ENCODE measurements at regions not wholly inside any gene's neighbourhood (a gene's known extent, or its start where the extent isn't known, plus 50 kb on each side); places are given as distances from the start of the nearest gene placed in this dataset.

DNA sequence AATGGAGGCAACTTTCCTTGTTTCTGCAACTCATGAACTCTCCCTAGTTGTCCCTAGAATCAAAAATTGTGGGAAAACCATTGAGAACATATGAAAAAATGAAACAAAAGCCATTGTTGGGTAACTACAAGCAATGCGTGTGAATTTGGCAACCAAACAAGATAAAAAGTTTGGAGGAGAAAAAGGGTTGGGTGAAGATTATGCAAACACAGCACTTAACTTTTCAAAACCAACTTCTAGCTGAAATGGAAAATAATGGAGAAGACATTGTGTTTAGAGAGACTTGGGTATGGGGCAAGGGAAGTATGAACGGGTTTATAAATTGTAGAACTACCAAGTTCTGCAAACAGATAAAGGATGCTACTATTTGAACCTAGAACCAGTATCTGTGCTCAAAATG, 89.0 kb upstream of the SVIL start:
- Histone ChIP-seq H3K4me3 (ENCODE audit: low read depth, low read length) (no peak overlapping the region), H3K27me3 (ENCODE audit: control insufficient read depth, insufficient read depth, low read length) (no peaks in the 10 kb centered on the region), H3K36me3 (ENCODE audit: control insufficient read depth, insufficient read depth, low read length) (no peaks in the 10 kb centered on the region)
- FAIRE-seq, result no peak
- no peak for DNase-seq (ENCODE audit: low read depth)
- TF ChIP-seq, protein P1, sequence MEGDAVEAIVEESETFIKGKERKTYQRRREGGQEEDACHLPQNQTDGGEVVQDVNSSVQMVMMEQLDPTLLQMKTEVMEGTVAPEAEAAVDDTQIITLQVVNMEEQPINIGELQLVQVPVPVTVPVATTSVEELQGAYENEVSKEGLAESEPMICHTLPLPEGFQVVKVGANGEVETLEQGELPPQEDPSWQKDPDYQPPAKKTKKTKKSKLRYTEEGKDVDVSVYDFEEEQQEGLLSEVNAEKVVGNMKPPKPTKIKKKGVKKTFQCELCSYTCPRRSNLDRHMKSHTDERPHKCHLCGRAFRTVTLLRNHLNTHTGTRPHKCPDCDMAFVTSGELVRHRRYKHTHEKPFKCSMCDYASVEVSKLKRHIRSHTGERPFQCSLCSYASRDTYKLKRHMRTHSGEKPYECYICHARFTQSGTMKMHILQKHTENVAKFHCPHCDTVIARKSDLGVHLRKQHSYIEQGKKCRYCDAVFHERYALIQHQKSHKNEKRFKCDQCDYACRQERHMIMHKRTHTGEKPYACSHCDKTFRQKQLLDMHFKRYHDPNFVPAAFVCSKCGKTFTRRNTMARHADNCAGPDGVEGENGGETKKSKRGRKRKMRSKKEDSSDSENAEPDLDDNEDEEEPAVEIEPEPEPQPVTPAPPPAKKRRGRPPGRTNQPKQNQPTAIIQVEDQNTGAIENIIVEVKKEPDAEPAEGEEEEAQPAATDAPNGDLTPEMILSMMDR (IDR thresholded peaks at IDR 0.05; ENCODE audit: insufficient read depth, low read length, severe bottlenecking), result no peak

DNA sequence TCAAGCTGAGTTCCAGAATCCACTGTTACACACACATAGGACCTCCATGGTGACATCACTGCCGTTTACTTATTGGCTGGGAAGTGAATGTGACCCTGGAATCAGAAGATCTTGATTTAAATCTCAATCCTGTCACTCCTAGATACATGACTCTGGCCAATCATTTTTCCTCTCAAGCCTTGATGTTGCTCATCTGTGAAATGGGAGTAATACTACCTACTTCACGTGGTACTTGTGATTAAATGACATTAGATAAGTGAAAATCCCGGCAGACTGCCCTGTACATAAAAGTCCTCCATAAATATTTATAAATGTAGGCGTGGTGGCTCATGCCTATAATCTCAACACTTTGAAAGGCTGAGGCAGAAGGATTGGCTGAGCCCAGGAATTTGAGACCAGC, 88.0 kb upstream of the SVIL start:
- H3K4me3 ChIP-seq (ENCODE audit: low read depth, low read length), result no peak overlapping the region
- FAIRE-seq (no peak), DNase-seq (ENCODE audit: low read depth) (no peak)
- TF ChIP-seq, protein P1 (IDR thresholded peaks at IDR 0.05; ENCODE audit: insufficient read depth, low read length, severe bottlenecking), result no peak
- no peaks in the 10 kb centered on the region for H3K27me3 ChIP-seq (ENCODE audit: control insufficient read depth, insufficient read depth, low read length)
- H3K36me3 ChIP-seq (ENCODE audit: control insufficient read depth, insufficient read depth, low read length), result no peaks in the 10 kb centered on the region

DNA sequence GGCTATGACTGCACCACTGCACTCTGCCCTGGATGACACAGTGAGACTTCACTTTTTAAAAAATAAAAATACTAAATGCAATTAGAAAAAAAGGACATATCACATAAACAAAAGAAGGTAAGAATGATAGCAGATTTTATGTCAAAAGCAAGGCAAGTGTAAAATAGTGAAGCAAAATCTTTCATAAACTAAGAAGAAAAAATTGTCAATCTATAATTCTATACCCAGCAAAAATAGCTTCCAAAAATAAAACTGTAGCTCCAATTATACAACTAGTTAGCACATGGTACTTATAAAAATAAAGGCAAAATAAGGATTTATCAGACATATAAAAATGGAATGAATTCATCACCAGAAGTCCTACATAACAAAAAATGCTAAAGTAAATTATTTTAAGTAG, 85.4 kb upstream of the SVIL start:
- TF ChIP-seq, protein P1 (IDR thresholded peaks at IDR 0.05; ENCODE audit: insufficient read depth, low read length, severe bottlenecking), result no peak

DNA sequence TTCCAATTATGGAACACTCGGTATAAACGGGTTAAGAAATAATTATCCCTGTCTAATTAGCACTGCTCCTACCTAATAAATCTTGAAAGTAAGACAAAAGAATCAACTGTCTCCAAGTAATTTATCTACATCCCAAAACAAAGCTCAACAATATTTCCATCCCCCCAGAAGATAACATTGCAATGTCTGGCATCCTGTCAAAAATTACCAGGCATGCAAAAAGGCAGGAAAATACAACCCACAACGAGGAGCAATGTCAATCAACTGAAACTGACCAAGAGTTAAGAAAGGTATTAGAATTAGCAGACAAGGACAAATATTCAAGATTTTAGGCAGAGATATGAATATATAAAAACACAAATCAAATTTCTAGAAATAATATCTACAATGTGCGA, 84.5 kb upstream of the SVIL start:
- FAIRE-seq, result no peak
- DNase-seq (ENCODE audit: low read depth), result no peak
- Histone ChIP-seq H3K36me3 (ENCODE audit: control insufficient read depth, insufficient read depth, low read length) (no peaks in the 10 kb centered on the region), H3K4me3 (ENCODE audit: low read depth, low read length) (no peak overlapping the region), H3K27me3 (ENCODE audit: control insufficient read depth, insufficient read depth, low read length) (no peaks in the 10 kb centered on the region)
- TF ChIP-seq, protein P1 (IDR thresholded peaks at IDR 0.05; ENCODE audit: insufficient read depth, low read length, severe bottlenecking), result no peak

More for the DNA sequence above, 85.4 kb upstream of the SVIL start:
- Histone ChIP-seq H3K27me3 (ENCODE audit: control insufficient read depth, insufficient read depth, low read length) (no peaks in the 10 kb centered on the region), H3K36me3 (ENCODE audit: control insufficient read depth, insufficient read depth, low read length) (no peaks in the 10 kb centered on the region), H3K4me3 (ENCODE audit: low read depth, low read length) (no peak overlapping the region)
- FAIRE-seq, result no peak
- no peak for DNase-seq (ENCODE audit: low read depth)

DNA sequence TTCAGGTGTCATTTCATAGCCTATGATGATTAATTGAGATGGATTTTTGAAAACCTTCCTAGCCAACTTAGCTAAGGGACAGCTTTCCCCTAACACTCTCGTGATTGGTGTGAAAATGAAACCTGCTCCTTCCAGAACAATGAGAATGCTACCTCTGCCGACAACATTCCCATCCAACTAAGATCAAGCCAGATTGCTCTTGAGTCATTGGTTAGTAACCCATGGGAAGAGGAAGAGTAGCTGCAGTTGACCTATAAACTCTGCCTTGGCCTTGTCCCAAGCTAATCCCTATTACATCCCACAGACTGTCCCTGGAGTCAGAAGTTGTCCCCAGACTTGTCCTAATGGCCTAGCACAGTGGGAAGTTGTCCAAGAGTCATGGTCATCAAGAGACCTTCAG, 80.5 kb upstream of the SVIL start:
- TF ChIP-seq, protein P1 (IDR thresholded peaks at IDR 0.05; ENCODE audit: insufficient read depth, low read length, severe bottlenecking), result no peak
- no peaks in the 10 kb centered on the region for H3K36me3 ChIP-seq (ENCODE audit: control insufficient read depth, insufficient read depth, low read length)
- FAIRE-seq (peak; percentile 58), DNase-seq (ENCODE audit: low read depth) (no peak)
- H3K4me3 ChIP-seq (ENCODE audit: low read depth, low read length), result no peak overlapping the region
- H3K27me3 ChIP-seq (ENCODE audit: control insufficient read depth, insufficient read depth, low read length), result no peaks in the 10 kb centered on the region

DNA sequence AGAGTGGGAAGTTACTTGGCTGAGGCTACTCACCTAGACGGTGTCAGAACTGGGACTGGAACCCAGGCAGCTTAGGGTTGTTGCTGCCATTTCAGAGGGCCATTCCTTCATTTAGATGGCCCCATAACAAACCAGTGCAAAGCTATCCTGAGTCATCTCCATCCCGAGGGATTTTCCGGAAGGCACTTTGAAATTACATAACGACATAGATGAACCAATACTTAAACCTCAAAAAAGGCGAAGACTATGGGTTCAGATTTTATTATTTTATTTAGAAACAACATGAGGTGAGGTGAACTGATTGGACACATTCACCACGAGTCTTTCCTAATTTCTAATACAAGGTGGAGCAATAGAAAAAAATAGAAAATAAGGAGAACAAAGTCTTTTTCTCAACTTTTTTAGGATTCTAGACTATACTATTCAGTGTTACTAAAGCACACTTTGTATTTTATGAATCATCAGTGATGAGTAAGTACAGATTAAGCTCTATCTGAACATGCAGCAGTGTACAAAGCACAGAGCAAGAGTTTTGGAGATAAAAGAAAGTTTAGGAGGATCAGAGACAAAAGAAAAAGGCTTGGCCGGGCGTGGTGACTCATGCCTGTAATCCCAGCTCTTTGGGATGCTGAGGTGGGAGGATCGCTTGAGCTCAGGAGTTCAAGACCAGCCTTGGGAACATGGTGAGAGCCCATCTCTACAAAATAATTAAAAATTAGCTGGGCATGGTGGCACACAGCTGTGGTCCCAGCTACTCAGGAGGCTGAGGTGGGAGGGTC, 79.5 kb upstream of the SVIL start:
- Histone ChIP-seq H3K36me3 (ENCODE audit: control insufficient read depth, insufficient read depth, low read length) (no peaks in the 10 kb centered on the region), H3K4me3 (ENCODE audit: low read depth, low read length) (no peak overlapping the region), H3K27me3 (ENCODE audit: control insufficient read depth, insufficient read depth, low read length) (no peaks in the 10 kb centered on the region)
- FAIRE-seq (no peak), DNase-seq (ENCODE audit: low read depth) (peak; percentile 93)
- TF ChIP-seq, protein P1 (IDR thresholded peaks at IDR 0.05; ENCODE audit: insufficient read depth, low read length, severe bottlenecking), result no peak
